Small intestine (tissue), 7 donors: ENCODE measurements at regions not wholly inside any gene's neighbourhood (a gene's known extent, or its start where the extent isn't known, plus 50 kb on each side); places are given as distances from the start of the nearest gene placed in this dataset.
A peak's percentile ranks its signal among the peaks of the same experiment; 100 is the strongest.
"Not testable (repeated sequence)": the region's sequence is repeated elsewhere in the genome, so short reads cannot be mapped to it uniquely, and the experiment has no call there.

Source experiments
- DNase-seq, 2 donors: peaks; one replicate each; pipeline versions ENCODE4 v3.0.0 to v3.0.0-alpha.2; 2013
- FAIRE-seq: peaks from 2 replicates; lab custom pipeline; 2012; peaks lifted over from hg19 to GRCh38; lab: Jason Lieb, UNC
- H3K27ac ChIP-seq, 3 donors: one replicate each; pipeline ENCODE4 v1.5.1; 2013; ENCODE audit warnings: low read length in 2 of 3, mild to moderate bottlenecking in 2 of 3, control low read depth in 1 of 3, inconsistent platforms in 1 of 3, low read depth in 1 of 3, moderate library complexity in 1 of 3
- H3K27me3 ChIP-seq, 3 donors: one replicate each; pipeline ENCODE4 v1.6.1; 2013; ENCODE audit warnings: low read length in 3 of 3, inconsistent platforms in 1 of 3; ENCODE audit not compliant: control insufficient read depth in 3 of 3, insufficient read depth in 3 of 3
- H3K36me3 ChIP-seq, 3 donors: one replicate each; pipeline ENCODE4 v1.6.1; 2013; ENCODE audit warnings: low read length in 3 of 3, inconsistent platforms in 1 of 3, low read depth in 1 of 3, mild to moderate bottlenecking in 1 of 3, moderate library complexity in 1 of 3; ENCODE audit not compliant: control insufficient read depth in 3 of 3, insufficient read depth in 2 of 3
- H3K4me1 ChIP-seq, 3 donors: one replicate each; pipeline ENCODE4 v1.6.1; 2013; ENCODE audit warnings: low read length in 2 of 3, inconsistent platforms in 1 of 3, low read depth in 1 of 3, mild to moderate bottlenecking in 1 of 3, moderate library complexity in 1 of 3; ENCODE audit not compliant: control insufficient read depth in 3 of 3, insufficient read depth in 2 of 3
- H3K4me3 ChIP-seq, 3 donors: one replicate each; pipeline ENCODE4 v1.5.1; 2013; ENCODE audit warnings: low read length in 3 of 3, control low read depth in 1 of 3, inconsistent platforms in 1 of 3, low read depth in 1 of 3, mild to moderate bottlenecking in 1 of 3, moderate library complexity in 1 of 3
- H3K9me3 ChIP-seq, 2 donors: one replicate each; pipeline ENCODE4 v1.6.1; 2013; ENCODE audit warnings: low read depth in 1 of 2, low read length in 1 of 2; ENCODE audit not compliant: control insufficient read depth in 2 of 2, insufficient read depth in 1 of 2
- WGBS, 3 donors: extraction: QIAGEN DNeasy Blood & Tissue Kit; methylation state at CpG; one replicate each; pipeline ENCODE4 v1.1.7; 2013; 5-methylcytosine and 5-hydroxymethylcytosine counted together
- donor health status: healthy with polysubstance abuse.
- donor health status: control.
- donor health status: control.
- donor health status: Bipolar disorder and iron deficiency.
- donor health status: healthy.

DNA sequence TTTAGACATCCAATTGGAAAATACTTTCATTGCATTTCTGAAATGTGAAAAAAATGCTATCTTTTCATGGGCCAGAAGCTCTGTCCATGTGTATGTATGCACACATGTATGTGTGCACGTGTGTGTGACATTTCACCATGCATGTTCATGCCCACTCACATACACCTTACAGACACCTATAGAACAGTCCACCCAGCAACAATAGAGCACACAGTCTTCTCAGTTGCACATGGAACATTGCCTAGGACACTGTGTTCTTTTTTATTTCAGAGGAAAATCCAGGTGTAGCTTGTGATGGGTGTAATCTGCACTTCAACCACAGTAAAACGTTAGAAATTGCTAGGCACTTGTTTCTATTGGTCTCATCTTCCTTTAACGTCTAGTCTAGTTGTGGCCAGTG, 114.8 kb upstream of the RGPD4 start:
- Histone ChIP-seq H3K9me3 (no peaks in the 10 kb centered on the region), H3K4me1 (no peaks in the 10 kb centered on the region), H3K27me3 (no peaks in the 10 kb centered on the region), H3K36me3 (no peaks in the 10 kb centered on the region), H3K27ac (no peak overlapping the region), H3K4me3 (no peak overlapping the region)
- no peak for FAIRE-seq
- WGBS, 3 donors = 43 to 67% (median 49%) methylated on average over 3 of the region's 3 CpGs
- DNase-seq = no peak

GRCh38 chr2:107712857-107713256, 113.8 kb upstream of the RGPD4 start:
- no peak for FAIRE-seq
- no peaks in the 10 kb centered on the region for H3K9me3 ChIP-seq
- H3K4me1 ChIP-seq = no peaks in the 10 kb centered on the region
- no peaks in the 10 kb centered on the region for H3K27me3 ChIP-seq
- peak in 1 of 2 donors; percentile 35 for DNase-seq
- H3K27ac ChIP-seq = no peak overlapping the region
- no peaks in the 10 kb centered on the region for H3K36me3 ChIP-seq
- WGBS, 3 donors = 14 to 45% (median 27%) methylated on average over 6 of the region's 6 CpGs
- no peak overlapping the region for H3K4me3 ChIP-seq

- 42 to 59% (median 50%) methylated on average over 5 of the region's 5 CpGs for WGBS, 3 donors
Observed at GRCh38 chr2:107717661-107718060, 109.0 kb upstream of the RGPD4 start.

GRCh38 chr2:107719141-107719540, 107.6 kb upstream of the RGPD4 start:
- WGBS, 3 donors = 89 to 98% (median 92%) methylated on average over 3 of the region's 3 CpGs
- Histone ChIP-seq H3K4me3 (no peak overlapping the region), H3K4me1 (no peaks in the 10 kb centered on the region), H3K9me3 (no peaks in the 10 kb centered on the region), H3K27me3 (no peaks in the 10 kb centered on the region), H3K27ac (no peak overlapping the region), H3K36me3 (no peaks in the 10 kb centered on the region)
- DNase-seq (no peak), FAIRE-seq (no peak)

More at GRCh38 chr2:107717661-107718060, 109.0 kb upstream of the RGPD4 start:
- no peak for FAIRE-seq
- no peaks in the 10 kb centered on the region for H3K9me3 ChIP-seq
- H3K4me1 ChIP-seq = no peaks in the 10 kb centered on the region
- no peak overlapping the region for H3K4me3 ChIP-seq
- no peak for DNase-seq
- no peak overlapping the region for H3K27ac ChIP-seq
- H3K27me3 ChIP-seq = no peaks in the 10 kb centered on the region
- H3K36me3 ChIP-seq = no peaks in the 10 kb centered on the region

- DNase-seq = no peak
- Histone ChIP-seq H3K27ac (no peak overlapping the region), H3K4me3 (no peak overlapping the region), H3K36me3 (no peaks in the 10 kb centered on the region), H3K27me3 (no peaks in the 10 kb centered on the region), H3K4me1 (no peaks in the 10 kb centered on the region), H3K9me3 (no peaks in the 10 kb centered on the region)
- WGBS, 3 donors = 53 to 69% (median 61%) methylated on average over 7 of the region's 7 CpGs
- FAIRE-seq = no peak
Observed at GRCh38 chr2:107719836-107720235, 106.9 kb upstream of the RGPD4 start.

GRCh38 chr2:107721178-107721577, 105.5 kb upstream of the RGPD4 start:
- no peak for DNase-seq
- Histone ChIP-seq H3K9me3 (no peaks in the 10 kb centered on the region), H3K27me3 (no peaks in the 10 kb centered on the region), H3K36me3 (no peaks in the 10 kb centered on the region), H3K27ac (no peak overlapping the region), H3K4me1 (no peaks in the 10 kb centered on the region), H3K4me3 (no peak overlapping the region)
- no peak for FAIRE-seq
- WGBS, 3 donors = 17 to 64% (median 28%) methylated on average over 3 of the region's 3 CpGs

GRCh38 chr2:107721586-107721985, 105.1 kb upstream of the RGPD4 start:
- Histone ChIP-seq H3K9me3 (no peaks in the 10 kb centered on the region), H3K27me3 (no peaks in the 10 kb centered on the region), H3K36me3 (no peaks in the 10 kb centered on the region), H3K4me1 (no peaks in the 10 kb centered on the region), H3K4me3 (no peak overlapping the region), H3K27ac (no peak overlapping the region)
- 45 to 71% (median 57%) methylated on average over 2 of the region's 2 CpGs for WGBS, 3 donors
- FAIRE-seq (no peak), DNase-seq (no peak)

DNA sequence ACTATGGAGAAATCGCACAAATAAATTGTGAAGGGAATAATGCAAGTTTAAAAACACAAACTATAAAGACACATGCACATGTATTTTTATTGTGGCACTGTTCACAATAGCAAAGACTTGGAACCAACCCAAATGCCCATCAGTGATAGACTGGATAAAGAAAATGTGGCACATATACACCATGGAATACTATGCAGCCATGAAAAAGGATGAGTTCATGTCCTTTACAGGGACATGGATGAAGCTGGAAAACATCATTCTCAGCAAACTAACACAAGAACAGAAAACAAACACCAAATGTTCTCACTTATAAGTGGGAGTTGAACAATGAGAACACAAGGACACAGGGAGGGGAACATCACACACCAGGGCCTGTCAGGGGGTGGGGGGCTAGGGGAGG, 100.9 kb upstream of the RGPD4 start:
- not testable (repeated sequence) for FAIRE-seq, H3K36me3 ChIP-seq, H3K9me3 ChIP-seq, H3K4me3 ChIP-seq, H3K4me1 ChIP-seq, DNase-seq, H3K27ac ChIP-seq, H3K27me3 ChIP-seq
- 92 to 98% (median 94%) methylated on average over 1 of the region's 1 CpG for WGBS, 3 donors

DNA sequence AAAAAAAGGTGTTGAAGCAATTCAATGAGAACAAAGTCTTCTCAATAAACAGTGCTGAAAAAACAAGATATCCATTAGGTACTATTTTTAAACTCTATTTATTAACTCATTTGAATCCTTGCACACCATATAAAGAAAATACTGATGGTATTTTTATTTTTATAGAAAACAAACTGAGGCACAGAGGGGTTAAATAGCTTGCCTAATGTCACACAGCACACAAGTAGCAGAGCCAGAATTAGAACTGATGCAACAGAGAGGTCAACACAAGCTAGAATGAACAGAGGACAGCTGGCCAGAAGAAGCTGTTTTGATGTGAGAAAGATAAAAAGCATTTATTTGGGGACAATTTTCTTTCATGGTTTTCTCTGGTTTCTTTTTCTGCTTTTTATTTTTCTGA, 99.4 kb upstream of the RGPD4 start:
- Histone ChIP-seq H3K27me3 (no peaks in the 10 kb centered on the region), H3K36me3 (no peaks in the 10 kb centered on the region), H3K4me1 (no peaks in the 10 kb centered on the region), H3K9me3 (no peaks in the 10 kb centered on the region), H3K27ac (no peak overlapping the region), H3K4me3 (no peak overlapping the region)
- FAIRE-seq = no peak
- DNase-seq = no peak
